Mononuclear cell (primary cell): ENCODE measurements at regions not wholly inside any gene's neighbourhood (a gene's known extent, or its start where the extent isn't known, plus 50 kb on each side); places are given as distances from the start of the nearest gene placed in this dataset.

Experiments
- H3K27me3 ChIP-seq: 2 replicates; pipeline ENCODE4 v1.6.0; 2011; ENCODE audit warnings: low read length, control low read depth; ENCODE audit not compliant: insufficient read depth
- H3K4me1 ChIP-seq: 2 replicates; pipeline ENCODE4 v1.5.1; 2011; ENCODE audit warnings: mild to moderate bottlenecking, low read length, control low read depth; ENCODE audit not compliant: insufficient read depth
- H3K4me3 ChIP-seq: 2 replicates; pipeline ENCODE4 v1.5.1; 2011; ENCODE audit warnings: mild to moderate bottlenecking, low read length, moderate library complexity
- H3K9me3 ChIP-seq: 2 replicates; pipeline ENCODE4 v1.5.1; 2011; ENCODE audit warnings: low read depth, mild to moderate bottlenecking, control low read depth, low read length

- no peaks in the 10 kb centered on the region for H3K9me3 ChIP-seq
- H3K4me1 ChIP-seq = no peaks in the 10 kb centered on the region
- no peaks in the 10 kb centered on the region for H3K27me3 ChIP-seq
- no peak overlapping the region for H3K4me3 ChIP-seq
These were observed 132.0 kb downstream of the BUD13 start for GRCh38 chr11:116640641-116641402.

GRCh38 chr11:116638463-116638862, 134.3 kb downstream of the BUD13 start:
- Histone ChIP-seq H3K9me3 (no peaks in the 10 kb centered on the region), H3K4me3 (no peak overlapping the region), H3K4me1 (no peaks in the 10 kb centered on the region), H3K27me3 (no peaks in the 10 kb centered on the region)

- H3K27me3 ChIP-seq = no peaks in the 10 kb centered on the region
These were observed 135.0 kb downstream of the BUD13 start for GRCh38 chr11:116637766-116638165.

GRCh38 chr11:116636341-116636929, 136.4 kb downstream of the BUD13 start:
- Histone ChIP-seq H3K9me3 (no peaks in the 10 kb centered on the region), H3K4me1 (no peaks in the 10 kb centered on the region), H3K4me3 (no peak overlapping the region), H3K27me3 (no peaks in the 10 kb centered on the region)

More at GRCh38 chr11:116637766-116638165, 135.0 kb downstream of the BUD13 start:
- Histone ChIP-seq H3K9me3 (no peaks in the 10 kb centered on the region), H3K4me1 (no peaks in the 10 kb centered on the region), H3K4me3 (no peak overlapping the region)

GRCh38 chr11:116631201-116631600, 141.6 kb downstream of the BUD13 start:
- Histone ChIP-seq H3K4me3 (no peak overlapping the region), H3K27me3 (no peaks in the 10 kb centered on the region), H3K4me1 (no peaks in the 10 kb centered on the region), H3K9me3 (no peaks in the 10 kb centered on the region)

- Histone ChIP-seq H3K27me3 (peaks cover 7% of the 10 kb centered on the region), H3K4me1 (no peaks in the 10 kb centered on the region), H3K9me3 (no peaks in the 10 kb centered on the region), H3K4me3 (no peak overlapping the region)
These were observed 154.3 kb downstream of the BUD13 start for GRCh38 chr11:116618461-116618860.

- H3K9me3 ChIP-seq = no peaks in the 10 kb centered on the region
- no peaks in the 10 kb centered on the region for H3K4me1 ChIP-seq
- no peak overlapping the region for H3K4me3 ChIP-seq
- H3K27me3 ChIP-seq = no peaks in the 10 kb centered on the region
These were observed 157.4 kb downstream of the BUD13 start for GRCh38 chr11:116615211-116615865.

GRCh38 chr11:116614306-116615210, 158.2 kb downstream of the BUD13 start:
- no peaks in the 10 kb centered on the region for H3K9me3 ChIP-seq
- H3K27me3 ChIP-seq = no peaks in the 10 kb centered on the region
- H3K4me3 ChIP-seq = no peak overlapping the region
- H3K4me1 ChIP-seq = no peaks in the 10 kb centered on the region

GRCh38 chr11:116613206-116613875, 159.4 kb downstream of the BUD13 start:
- no peaks in the 10 kb centered on the region for H3K4me1 ChIP-seq
- H3K27me3 ChIP-seq = no peaks in the 10 kb centered on the region
- no peaks in the 10 kb centered on the region for H3K9me3 ChIP-seq
- no peak overlapping the region for H3K4me3 ChIP-seq

- no peaks in the 10 kb centered on the region for H3K4me1 ChIP-seq
- no peaks in the 10 kb centered on the region for H3K9me3 ChIP-seq
- H3K27me3 ChIP-seq = no peaks in the 10 kb centered on the region
- no peak overlapping the region for H3K4me3 ChIP-seq
These were observed 160.7 kb downstream of the BUD13 start for GRCh38 chr11:116611998-116612620.

GRCh38 chr11:116610190-116610589, 162.6 kb downstream of the BUD13 start:
- Histone ChIP-seq H3K9me3 (no peaks in the 10 kb centered on the region), H3K27me3 (no peaks in the 10 kb centered on the region), H3K4me1 (no peaks in the 10 kb centered on the region), H3K4me3 (no peak overlapping the region)

GRCh38 chr11:116607027-116607426, 165.8 kb downstream of the BUD13 start:
- no peak overlapping the region for H3K4me3 ChIP-seq
- H3K4me1 ChIP-seq = no peaks in the 10 kb centered on the region
- H3K27me3 ChIP-seq = no peaks in the 10 kb centered on the region
- no peaks in the 10 kb centered on the region for H3K9me3 ChIP-seq

- Histone ChIP-seq H3K4me3 (no peak overlapping the region), H3K9me3 (no peaks in the 10 kb centered on the region), H3K4me1 (no peaks in the 10 kb centered on the region), H3K27me3 (no peaks in the 10 kb centered on the region)
These were observed 167.0 kb downstream of the BUD13 start for GRCh38 chr11:116605543-116606459.
